ENCODE measurements at regions not wholly inside any gene's neighbourhood (a gene's known extent, or its start where the extent isn't known, plus 50 kb on each side); places are given as distances from the start of the nearest gene placed in this dataset.

DNA sequence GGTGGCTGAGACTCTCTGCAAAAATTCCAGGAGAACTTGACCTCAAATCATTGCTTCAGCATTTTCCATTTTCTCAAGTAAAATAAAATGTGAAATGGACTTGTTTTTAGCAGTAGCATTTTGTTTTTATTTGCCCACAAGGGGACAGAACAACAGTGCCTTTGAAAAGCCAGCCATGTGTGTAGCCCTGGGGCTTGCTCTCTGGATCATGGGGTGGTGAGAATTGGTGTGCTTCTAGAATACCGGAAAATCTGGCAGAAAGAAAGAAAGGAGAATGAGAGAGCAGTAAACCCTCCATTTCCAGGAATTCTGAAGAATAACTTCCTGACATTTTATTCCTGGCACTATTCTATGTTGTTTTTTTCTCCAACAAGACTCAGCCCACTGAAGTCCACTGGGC is 254.7 kb upstream of the MOCS1 start:
- no peak for DNase-seq

- no peak for DNase-seq
Observed at GRCh38 chr6:40187535-40188144, 253.4 kb upstream of the MOCS1 start.

DNA sequence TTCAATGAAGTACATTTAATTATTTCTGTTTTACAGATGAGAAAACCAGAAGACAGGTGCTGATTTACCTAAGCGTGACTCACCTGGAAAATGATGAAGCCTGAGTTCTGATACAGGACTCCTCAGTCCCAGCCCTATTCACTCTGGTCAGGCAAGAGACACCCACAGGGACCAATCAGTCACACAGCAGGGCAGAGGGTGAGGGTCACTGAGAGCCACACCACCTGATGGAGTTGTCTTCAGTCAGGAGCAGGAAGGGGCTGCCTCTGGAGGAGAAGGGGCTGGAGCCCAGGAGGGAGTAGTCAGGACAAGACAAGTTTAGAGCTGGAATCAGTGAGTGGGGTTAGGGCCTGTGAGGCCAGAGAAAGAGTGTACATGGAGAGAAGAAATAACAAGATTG is 251.2 kb upstream of the MOCS1 start:
- DNase-seq: no peak

DNA sequence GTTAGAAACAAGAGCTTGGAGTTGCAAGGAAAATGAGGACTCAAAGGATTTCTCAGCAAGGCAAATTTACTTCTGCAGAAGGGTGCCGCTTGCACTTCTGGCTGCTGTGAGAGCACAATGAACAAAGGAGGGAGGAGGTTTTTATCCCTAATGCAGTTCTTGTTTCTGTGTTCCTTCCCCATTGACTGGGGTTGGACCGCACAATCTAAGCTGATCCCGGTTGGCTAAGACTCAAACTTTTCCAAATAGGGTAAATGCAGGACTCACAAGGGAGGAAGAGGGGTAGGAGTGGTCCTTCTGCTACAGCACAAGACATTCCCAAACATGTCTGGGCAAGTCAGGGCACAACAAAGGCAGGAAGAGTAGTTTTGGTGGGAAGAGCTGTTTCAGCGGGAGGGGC is 249.6 kb upstream of the MOCS1 start:
- DNase-seq: no peak

DNA sequence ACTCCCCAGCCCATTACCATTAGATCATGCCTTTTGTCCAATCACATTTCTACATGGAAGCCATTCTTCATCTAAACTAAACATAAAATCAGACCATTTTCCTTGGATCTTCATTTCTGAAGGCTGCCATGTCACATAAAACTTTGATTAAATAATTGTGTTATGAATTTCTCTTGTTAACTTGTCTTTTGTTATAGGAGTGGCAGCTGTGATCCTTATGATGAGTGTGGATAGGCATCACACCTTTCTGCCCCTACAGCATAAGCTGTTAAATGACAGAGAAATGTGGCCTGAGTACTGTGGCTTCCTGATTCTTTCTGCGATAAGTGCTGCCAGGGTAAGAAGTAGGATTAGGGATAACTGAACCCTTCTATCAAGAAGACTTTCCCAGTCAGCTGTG is 247.1 kb upstream of the MOCS1 start:
- DNase-seq: no peak

- DNase-seq: no peak
Observed at GRCh38 chr6:40180271-40180670, 246.0 kb upstream of the MOCS1 start.

GRCh38 chr6:40179496-40179895 is 245.2 kb upstream of the MOCS1 start:
- DNase-seq: no peak

GRCh38 chr6:40177598-40177997 is 243.3 kb upstream of the MOCS1 start:
- no peak for DNase-seq

DNA sequence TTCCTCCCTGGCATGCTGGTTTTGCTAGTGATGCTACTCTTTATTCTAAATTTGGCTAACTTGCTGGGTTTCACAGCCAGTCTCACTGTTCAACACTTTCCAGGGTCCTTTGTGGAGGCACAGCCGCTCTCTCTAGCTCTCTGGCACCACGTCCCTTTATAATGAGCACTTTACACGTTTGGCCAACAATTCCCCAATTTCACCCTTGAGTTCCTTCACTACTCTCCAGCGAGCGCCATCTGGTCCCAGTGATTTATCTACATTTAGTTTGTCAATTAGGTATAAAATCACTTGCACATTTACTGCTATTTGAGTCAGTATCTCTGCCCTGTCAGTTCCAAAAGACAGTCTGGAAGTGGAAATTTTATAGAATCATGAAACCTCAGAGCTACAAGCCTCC is 241.9 kb upstream of the MOCS1 start:
- DNase-seq: no peak

DNA sequence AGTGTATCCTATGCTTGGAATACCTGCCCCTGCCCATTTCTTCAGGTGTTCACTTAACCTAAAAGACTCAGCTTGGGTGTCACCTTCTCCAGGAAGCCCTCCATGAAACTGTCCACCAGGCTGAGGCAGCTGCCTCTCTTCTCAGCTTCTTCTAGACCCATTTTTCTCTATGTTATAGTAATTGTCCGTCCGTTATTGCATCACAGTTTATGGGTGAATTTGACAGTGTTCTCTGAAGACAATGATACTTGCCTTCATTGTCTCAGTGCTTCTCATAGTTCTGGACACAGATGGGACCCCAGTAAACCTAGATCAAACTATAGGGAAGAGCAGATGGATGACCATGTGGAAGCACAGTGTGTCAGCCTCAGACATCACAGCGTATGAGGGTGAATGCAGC is 238.0 kb upstream of the MOCS1 start:
- DNase-seq: no peak

DNA sequence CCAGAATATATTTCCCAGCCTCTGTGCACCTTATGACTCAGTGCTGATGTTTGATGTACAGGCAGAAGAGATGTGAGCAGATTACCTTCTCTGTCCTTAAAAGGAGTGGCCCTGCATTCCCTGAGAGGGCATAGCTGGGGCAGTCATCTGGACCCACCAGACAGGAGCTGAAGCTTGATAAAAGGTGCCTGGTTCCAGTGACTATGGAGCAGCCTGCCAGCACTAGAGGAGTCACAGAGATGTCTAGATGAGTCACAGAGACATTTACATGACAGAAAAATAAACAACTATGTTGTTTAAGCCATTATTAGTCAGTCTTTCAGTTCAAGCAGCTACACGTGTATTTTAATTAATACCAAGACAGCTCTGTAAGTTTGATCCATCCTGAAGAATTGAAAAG is 237.1 kb upstream of the MOCS1 start:
- DNase-seq: no peak

- no peak for DNase-seq
Observed at GRCh38 chr6:40170856-40171255, 236.6 kb upstream of the MOCS1 start.

DNA sequence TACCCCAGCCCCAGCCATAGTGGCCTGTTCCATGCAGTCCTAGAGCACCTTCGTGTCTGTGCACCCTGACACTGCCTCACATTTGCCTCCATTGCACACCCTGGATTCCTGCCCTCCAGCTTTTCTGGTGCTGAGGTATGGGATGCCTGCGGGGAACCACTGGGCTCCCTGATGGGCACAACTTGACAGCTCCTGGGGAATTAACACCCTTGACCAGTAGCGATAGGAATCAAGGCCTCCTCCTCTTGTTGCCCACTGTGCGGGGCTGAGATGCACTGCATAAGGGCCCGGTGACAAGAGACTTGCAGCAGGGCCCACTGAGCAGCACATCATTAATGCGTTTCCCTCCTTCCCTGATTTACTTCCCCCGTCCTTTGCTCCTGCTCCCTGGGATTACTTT is 235.6 kb upstream of the MOCS1 start:
- no peak for DNase-seq

GRCh38 chr6:40166963-40167362 is 232.7 kb upstream of the MOCS1 start:
- DNase-seq: no peak

- no peak for DNase-seq
Observed at GRCh38 chr6:40165036-40165709, 230.9 kb upstream of the MOCS1 start.

GRCh38 chr6:40164345-40164755 is 230.1 kb upstream of the MOCS1 start:
- peak; percentile 87 to 90 for DNase-seq

GRCh38 chr6:40163924-40164323 is 229.7 kb upstream of the MOCS1 start:
- DNase-seq: no peak

- no peak for DNase-seq
Observed at GRCh38 chr6:40162074-40162473, 227.8 kb upstream of the MOCS1 start.

- DNase-seq: no peak
Observed at GRCh38 chr6:40160826-40161225, 226.6 kb upstream of the MOCS1 start.

- DNase-seq: no peak
Observed at GRCh38 chr6:40159865-40160264, 225.6 kb upstream of the MOCS1 start.

DNA sequence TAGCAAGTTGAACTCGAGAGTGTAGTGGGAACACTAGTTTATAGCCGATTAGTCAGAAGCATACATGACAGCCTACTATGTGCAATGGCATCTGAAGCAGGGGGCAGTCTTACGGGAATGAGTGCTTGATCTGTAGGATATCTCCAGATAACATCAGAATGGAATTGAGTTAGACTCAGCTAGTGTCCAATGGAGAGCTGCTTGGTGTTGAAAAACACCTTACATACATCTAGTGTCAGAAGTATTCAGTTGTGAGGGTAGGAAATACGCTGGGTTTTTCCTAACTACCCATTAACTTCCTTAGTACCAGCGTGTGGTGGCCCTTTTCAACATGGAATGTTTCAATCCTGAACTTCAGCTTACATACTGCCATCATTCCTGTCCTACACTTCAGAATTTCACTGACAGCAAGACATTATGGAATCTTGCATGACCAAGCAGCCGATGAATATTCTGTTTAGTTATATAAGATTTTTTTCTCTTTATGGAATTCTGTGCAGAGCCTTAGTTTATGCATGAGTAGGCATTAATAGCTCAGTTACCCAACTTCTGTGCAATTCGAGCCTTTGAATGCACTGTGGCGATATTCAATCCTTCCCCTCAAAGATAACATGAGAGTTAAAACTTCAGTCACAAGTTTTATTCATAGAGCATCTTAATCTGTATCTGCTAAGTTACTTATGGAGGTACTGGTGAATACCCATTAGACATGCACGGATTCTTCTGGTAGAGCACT is 218.6 kb upstream of the MOCS1 start:
- no peak for DNase-seq

GRCh38 chr6:40152196-40152595 is 217.9 kb upstream of the MOCS1 start:
- DNase-seq: no peak

DNA sequence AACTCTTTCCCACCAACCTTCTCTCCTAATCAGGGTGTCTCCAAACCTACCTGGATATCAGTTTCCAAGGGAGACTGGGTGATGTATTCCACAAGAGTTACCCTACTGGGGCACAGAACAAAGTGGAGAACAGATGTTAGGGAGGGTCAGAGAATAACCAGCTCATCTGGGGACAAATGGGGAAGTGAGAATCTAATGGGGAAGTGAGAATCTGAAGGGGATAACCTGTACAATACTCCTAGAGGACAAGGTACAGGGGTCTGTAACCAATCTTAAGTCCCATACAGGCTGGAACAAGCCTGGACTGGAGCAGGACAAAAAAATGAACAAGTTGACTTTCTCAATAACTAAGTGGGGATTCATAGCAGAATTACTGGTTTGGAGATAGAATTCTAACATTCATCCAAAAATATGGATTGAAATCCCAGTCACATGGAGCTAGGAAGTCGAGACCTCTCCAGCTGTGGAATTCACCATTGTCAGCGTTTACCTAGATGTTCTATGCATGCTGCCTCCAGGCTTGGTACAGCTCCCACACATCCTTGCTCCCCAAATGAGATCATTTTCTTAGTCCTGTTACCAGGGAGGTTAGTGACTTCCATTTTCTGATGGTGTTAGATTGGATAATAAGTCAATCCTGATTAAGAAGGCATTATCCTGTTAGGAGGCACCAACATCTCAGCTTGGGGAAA is 214.8 kb upstream of the MOCS1 start:
- DNase-seq: no peak

- no peak for DNase-seq
Observed at GRCh38 chr6:40146902-40147301, 212.6 kb upstream of the MOCS1 start.

Measured in SHP77 (cell line).